ENCODE measurements at regions not wholly inside any gene's neighbourhood (a gene's known extent, or its start where the extent isn't known, plus 50 kb on each side); places are given as distances from the start of the nearest gene placed in this dataset.

DNA sequence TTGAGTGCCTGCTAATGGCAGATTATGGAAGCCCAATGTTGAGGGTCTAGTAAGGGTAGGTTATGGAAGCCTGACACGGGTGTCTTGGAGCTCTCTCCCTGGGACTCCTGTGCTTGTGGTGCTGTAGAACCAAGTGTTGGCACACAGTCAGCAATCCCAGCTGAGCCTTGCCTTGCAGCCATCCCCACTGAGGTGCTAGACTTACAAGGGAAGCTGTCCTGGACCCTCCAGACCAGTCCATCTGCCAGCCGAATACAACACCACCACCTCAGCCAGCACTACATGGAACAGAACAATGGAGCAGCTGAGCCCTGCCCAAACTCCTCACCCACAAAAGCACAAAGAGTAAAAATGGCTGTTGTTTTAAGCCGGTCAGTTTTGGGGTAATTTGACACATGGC is 90.5 kb upstream of the DNAH5 start:
- WGBS (ENCODE audit: insufficient coverage, low coverage, low lambda C conversion rate, missing lambda C conversion rate): 60% methylated on average over 3 of the region's 3 CpGs
- H3K36me3 ChIP-seq: no peaks in the 10 kb centered on the region
- no peaks in the 10 kb centered on the region for H3K27me3 ChIP-seq
- peaks cover 0 to 11% (median 0%) of the 10 kb centered on the region in 4 donors for H3K4me1 ChIP-seq
- no peak for DNase-seq
- H3K4me3 ChIP-seq: no peak overlapping the region
- ATAC-seq: peak in 1 of 4 donors; percentile 14
- H3K27ac ChIP-seq: no peak overlapping the region
- no peaks in the 10 kb centered on the region for H3K9me3 ChIP-seq
- intact Hi-C loops (cut with DNase I): no loop called here
- TF ChIP-seq, protein P1, sequence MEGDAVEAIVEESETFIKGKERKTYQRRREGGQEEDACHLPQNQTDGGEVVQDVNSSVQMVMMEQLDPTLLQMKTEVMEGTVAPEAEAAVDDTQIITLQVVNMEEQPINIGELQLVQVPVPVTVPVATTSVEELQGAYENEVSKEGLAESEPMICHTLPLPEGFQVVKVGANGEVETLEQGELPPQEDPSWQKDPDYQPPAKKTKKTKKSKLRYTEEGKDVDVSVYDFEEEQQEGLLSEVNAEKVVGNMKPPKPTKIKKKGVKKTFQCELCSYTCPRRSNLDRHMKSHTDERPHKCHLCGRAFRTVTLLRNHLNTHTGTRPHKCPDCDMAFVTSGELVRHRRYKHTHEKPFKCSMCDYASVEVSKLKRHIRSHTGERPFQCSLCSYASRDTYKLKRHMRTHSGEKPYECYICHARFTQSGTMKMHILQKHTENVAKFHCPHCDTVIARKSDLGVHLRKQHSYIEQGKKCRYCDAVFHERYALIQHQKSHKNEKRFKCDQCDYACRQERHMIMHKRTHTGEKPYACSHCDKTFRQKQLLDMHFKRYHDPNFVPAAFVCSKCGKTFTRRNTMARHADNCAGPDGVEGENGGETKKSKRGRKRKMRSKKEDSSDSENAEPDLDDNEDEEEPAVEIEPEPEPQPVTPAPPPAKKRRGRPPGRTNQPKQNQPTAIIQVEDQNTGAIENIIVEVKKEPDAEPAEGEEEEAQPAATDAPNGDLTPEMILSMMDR (IDR thresholded peaks at IDR 0.05): no peak
- TF ChIP-seq POLR2A (IDR thresholded peaks at IDR 0.05): no peak

GRCh38 chr5:14032918-14033317 is 88.4 kb upstream of the DNAH5 start:
- Histone ChIP-seq H3K36me3 (no peaks in the 10 kb centered on the region), H3K27me3 (no peaks in the 10 kb centered on the region), H3K27ac (no peak overlapping the region), H3K4me3 (no peak overlapping the region), H3K9me3 (no peaks in the 10 kb centered on the region), H3K4me1 (peaks cover 0 to 9% (median 0%) of the 10 kb centered on the region in 4 donors)
- 51% methylated on average over 3 of the region's 3 CpGs for WGBS (ENCODE audit: insufficient coverage, low coverage, low lambda C conversion rate, missing lambda C conversion rate)
- TF ChIP-seq, protein P1 (IDR thresholded peaks at IDR 0.05): no peak
- TF ChIP-seq POLR2A (IDR thresholded peaks at IDR 0.05): no peak
- ATAC-seq (no peak), DNase-seq (no peak)
- intact Hi-C loops (cut with DNase I): no loop called here

DNA sequence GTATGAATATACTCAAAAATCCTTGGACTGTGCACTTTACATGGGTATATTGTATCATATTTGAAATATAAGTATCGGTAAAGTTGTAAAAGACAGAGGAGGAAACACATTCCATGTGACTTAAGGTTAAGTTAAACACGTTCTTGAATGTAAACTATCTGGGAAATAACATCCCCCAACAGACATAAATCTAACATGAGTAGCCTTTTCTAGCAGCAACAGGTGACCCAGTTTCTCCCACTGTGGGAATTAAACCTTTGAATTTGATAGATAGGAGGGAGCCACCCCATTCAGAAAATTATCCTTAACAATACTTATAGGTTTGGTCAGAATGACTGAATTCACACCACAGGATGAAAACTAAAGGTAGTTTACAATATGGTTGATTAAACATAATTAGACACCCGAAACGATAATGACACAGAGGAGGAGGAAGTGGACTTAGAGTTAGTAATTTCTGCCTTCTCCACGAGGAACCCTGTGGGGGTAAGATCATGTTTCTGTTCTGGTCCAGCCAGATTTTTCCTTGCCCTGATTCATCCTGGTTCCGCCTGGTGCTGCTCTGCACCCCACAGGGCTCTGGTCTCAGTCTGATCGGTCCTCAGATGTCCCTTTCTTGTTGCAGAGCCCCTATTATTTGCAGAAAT is 84.6 kb upstream of the DNAH5 start:
- H3K27me3 ChIP-seq: no peaks in the 10 kb centered on the region
- intact Hi-C loops (cut with DNase I): no loop called here
- DNase-seq (no peak), ATAC-seq (no peak)
- 54% methylated on average over 7 of the region's 7 CpGs for WGBS (ENCODE audit: insufficient coverage, low coverage, low lambda C conversion rate, missing lambda C conversion rate)
- H3K27ac ChIP-seq: no peak overlapping the region
- no peaks in the 10 kb centered on the region for H3K9me3 ChIP-seq
- H3K4me1 ChIP-seq: no peaks in the 10 kb centered on the region
- no peaks in the 10 kb centered on the region for H3K36me3 ChIP-seq
- no peak overlapping the region for H3K4me3 ChIP-seq
- TF ChIP-seq POLR2A (IDR thresholded peaks at IDR 0.05): no peak
- TF ChIP-seq, protein P1 (IDR thresholded peaks at IDR 0.05): no peak

DNA sequence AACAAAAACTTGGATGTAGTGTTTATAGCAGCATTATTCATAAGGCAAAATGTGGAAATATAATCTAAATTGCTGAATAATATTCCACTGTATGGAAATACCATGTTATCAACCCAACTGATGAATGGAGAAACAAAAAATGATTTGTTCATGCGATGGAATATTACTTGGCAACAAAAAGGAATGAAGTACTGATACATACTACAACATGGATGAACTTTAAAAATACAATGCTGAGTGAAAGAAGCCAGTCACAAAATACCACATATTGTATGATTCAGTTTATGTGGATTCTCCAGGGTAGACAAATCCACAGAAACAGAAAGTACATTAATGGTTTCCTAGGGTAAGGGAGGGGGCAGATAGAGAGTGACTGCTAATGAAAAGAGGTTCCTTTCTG is 83.7 kb upstream of the DNAH5 start:
- no peaks in the 10 kb centered on the region for H3K27me3 ChIP-seq
- no peaks in the 10 kb centered on the region for H3K36me3 ChIP-seq
- no peak for TF ChIP-seq POLR2A (IDR thresholded peaks at IDR 0.05)
- TF ChIP-seq, protein P1 (IDR thresholded peaks at IDR 0.05): no peak
- intact Hi-C loops (cut with DNase I): no loop called here
- no peaks in the 10 kb centered on the region for H3K4me1 ChIP-seq
- no peak for DNase-seq
- no peak overlapping the region for H3K4me3 ChIP-seq
- ATAC-seq: no peak
- WGBS (ENCODE audit: insufficient coverage, low coverage, low lambda C conversion rate, missing lambda C conversion rate): 91% methylated on average over 1 of the region's 1 CpG
- no peak overlapping the region for H3K27ac ChIP-seq
- H3K9me3 ChIP-seq: no peaks in the 10 kb centered on the region

Data from right lobe of liver (tissue), 6 donors.